Stimulated activated naive CD4-positive, alpha-beta T cell (primary cell): ENCODE measurements at regions not wholly inside any gene's neighbourhood (a gene's known extent, or its start where the extent isn't known, plus 50 kb on each side); places are given as distances from the start of the nearest gene placed in this dataset.

Experiments used
- DNase-seq, 6 experiments: peaks; one replicate each; lab custom pipeline; 2025; lab: John Stamatoyannopoulos, UW

DNA sequence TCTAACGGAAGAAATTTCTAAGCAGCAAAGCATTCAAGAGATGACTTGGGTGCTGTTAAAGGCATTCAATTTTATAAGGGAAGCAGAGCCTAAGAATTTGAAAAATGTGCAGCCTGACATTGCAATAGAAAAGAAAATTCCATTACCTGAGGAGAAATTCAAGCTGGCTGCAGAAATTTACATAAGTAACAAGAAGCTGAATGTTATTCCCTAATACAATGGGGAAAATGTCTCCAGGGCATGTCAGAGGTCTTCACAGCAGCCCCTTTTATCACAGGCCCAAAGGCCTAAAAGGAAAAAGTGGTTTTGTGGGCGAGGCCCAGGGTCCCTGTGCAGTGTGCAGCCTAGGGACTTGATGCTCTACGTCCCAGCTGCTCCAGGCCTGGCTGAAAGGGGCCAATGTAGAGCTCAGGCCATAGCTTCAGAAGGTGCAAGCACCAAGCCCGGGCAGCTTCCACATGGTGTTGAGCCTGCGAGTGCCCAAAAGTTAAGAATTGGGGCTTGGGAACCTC, 306.7 kb downstream of the RDH14 start:
- no peak for DNase-seq

DNA sequence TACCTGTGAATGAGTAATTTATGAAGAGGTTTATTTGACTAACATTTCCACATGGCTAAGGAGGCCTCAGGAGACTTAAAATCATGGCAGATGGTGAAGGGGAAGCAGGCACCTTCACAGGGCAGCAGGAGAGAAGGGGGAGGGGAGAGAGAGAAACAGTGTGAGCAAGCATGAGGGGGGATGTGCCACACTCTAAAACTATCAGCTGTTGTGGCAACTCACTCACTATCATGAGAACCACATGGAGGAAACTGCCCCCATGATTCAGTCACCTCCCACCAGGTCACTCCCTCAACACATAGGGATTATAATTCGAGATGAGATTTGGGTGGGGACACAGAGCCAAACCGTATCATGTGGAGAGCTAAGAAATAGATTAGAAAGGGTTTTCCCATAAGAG, 309.0 kb downstream of the RDH14 start:
- no peak for DNase-seq

- DNase-seq: no peak
Measured at GRCh38 chr2:18247282-18248110, 313.0 kb downstream of the RDH14 start.

- no peak for DNase-seq
Measured at GRCh38 chr2:18245375-18245774, 315.1 kb downstream of the RDH14 start.

GRCh38 chr2:18244845-18245244, 315.6 kb downstream of the RDH14 start:
- no peak for DNase-seq

GRCh38 chr2:18243816-18244215, 316.6 kb downstream of the RDH14 start:
- DNase-seq: no peak

- DNase-seq: no peak
Measured at GRCh38 chr2:18242716-18243115, 317.7 kb downstream of the RDH14 start.

DNA sequence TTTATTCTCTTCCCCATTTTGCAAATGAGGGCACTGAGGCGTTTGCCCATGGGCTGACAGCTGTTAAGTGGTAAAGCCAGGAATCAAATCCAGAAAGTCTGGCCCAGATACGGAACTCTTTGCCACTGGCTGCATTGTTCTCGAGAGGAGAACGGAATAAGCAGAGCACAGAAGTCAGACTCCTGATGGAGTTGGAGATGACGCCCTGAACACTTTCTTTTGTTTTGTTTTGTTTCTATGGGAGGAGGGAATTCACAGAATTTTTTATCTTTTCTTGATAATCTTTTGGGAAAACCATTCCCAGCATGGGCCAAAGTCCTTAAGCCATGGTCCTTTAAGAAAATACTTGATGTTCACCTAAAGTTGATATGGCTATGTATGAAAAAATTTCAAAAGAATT, 322.2 kb downstream of the RDH14 start:
- DNase-seq: no peak

GRCh38 chr2:18237298-18237697, 323.2 kb downstream of the RDH14 start:
- DNase-seq: no peak

GRCh38 chr2:18232731-18233438, 327.6 kb downstream of the RDH14 start:
- DNase-seq: no peak

DNA sequence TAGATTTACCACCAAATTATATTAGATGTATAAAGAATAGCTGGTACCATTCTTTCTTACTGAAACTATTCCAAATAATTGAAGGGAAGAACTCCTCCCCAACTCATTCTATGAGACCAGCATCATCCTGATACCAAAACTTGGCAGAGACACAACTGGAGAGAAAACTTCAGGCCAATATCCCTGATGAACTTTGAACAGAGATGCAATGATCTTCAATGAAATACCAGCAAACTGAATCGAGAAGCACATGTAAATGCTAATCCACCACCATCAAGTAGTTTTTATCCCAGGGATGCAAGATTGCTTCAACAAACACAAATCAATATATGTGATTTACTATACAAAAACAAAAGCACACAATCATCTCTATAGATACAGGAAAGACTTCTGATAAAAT, 329.8 kb downstream of the RDH14 start:
- no peak for DNase-seq

DNA sequence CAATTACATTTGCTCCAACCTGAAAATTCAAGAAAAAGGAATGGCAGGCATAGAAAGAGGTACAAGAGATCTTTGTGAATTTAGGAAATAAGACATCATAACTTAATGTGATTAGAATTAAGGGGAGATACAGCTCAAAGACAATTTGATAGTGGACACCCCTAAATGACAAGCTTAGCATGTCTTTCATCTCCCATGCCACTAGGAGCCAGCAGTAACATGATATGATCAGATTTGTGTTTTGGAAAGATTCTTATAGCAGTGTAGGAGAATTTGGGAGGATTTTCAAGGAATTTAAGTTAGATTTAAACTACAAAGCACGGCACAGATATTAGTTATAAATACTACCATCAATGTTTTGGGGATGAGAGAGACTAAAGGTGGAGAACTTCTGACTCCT, 340.8 kb downstream of the RDH14 start:
- DNase-seq: no peak

DNA sequence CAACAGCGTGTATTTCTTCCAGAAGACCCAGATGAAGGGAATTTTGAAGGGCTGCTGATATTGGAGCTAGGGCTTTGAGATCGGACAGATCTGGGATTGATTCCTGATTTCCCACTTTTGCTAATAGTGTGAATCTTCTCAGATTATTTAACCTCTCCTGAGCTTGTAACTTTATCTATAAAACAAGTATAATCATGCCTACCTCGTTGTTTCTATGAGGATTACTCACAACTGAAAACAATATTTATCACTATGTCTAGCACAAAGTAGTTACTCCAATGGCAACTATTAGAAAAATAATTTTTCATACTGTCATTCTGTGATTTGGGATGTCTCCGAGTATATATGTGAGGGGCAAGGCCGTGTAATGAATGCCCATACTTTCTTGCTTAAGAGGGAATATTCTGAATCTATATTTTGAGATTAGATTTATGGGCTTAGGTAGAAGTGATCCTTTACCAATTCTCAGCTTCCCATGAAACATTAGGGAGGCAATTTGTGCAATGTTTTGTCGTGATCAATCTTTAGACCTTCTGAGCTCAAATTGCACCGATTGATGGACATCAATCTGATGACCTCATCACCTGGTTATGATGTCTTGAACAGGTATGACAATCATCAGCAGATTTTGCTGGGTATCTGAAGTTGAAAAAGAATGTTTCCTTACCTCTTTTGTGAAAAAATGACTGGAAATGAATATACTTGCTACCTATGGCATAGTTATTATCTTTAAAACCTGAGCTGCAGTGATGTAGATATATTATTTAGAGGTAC, 339.9 kb downstream of the KCNS3 start:
- DNase-seq: no peak

- DNase-seq: no peak
Measured at GRCh38 chr2:18214936-18215335, 336.5 kb downstream of the KCNS3 start.

- DNase-seq: no peak
Measured at GRCh38 chr2:18213986-18214385, 335.5 kb downstream of the KCNS3 start.

GRCh38 chr2:18209934-18210639, 331.6 kb downstream of the KCNS3 start:
- no peak for DNase-seq

GRCh38 chr2:18208956-18209355, 330.5 kb downstream of the KCNS3 start:
- DNase-seq: no peak

GRCh38 chr2:18200771-18201170, 322.3 kb downstream of the KCNS3 start:
- DNase-seq: no peak

DNA sequence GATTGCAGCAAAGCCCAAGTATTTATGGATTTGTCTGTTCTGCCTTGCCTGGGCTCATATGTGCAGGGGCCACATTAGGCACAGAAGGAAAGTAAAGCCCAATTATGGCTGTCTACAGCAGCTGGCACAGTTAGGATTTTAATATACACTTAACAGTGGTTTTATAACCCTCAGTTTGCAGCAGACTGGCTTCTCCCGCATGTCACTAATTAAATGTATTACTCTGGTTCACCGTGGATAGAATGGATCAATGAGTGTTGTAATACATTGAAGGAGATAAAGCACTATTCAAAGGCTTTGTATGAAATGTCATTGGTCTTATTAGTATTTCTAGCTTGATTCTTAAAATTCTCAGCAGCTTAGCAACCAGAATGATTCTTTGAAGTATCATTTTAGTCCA, 320.2 kb downstream of the KCNS3 start:
- DNase-seq: no peak

- DNase-seq: no peak
Measured at GRCh38 chr2:18194161-18194560, 315.7 kb downstream of the KCNS3 start.

DNA sequence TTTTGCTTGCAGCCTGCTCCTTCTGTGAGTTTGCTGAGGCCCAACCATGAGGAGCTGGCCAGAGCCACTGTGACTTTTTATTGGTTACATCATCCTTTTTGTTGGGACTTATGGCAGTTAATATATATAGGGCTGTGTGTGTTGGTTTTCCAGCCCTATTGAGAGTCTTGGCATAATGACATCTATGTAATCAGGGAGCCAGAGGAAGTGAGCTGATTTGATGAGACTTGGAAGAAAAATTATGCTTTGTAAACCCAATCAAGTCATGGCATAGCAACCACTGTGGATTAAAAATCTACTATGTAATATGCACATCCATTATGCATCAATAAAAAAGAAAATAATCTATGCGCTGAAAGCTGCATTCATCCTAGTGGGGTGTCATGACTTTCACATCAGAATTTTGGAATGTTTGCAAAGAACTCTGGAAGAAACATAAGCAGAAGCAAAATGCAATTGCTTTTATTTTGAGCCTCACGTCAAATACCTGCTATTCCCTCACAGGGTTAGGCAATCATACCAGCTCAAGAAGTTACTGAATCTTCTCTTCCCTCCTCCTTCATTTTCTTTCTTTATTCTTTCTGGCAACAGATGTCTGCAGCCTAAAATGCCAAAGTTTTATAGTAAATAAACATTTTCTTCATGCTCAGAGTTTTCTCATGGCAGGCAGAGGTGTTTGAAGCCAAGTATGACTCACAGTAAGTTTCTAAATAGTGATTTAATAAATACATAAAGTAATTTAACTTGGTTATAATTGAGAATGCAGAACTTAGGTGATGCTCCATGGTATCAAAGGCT, 308.5 kb downstream of the KCNS3 start:
- no peak for DNase-seq
